ENCODE measurements at regions not wholly inside any gene's neighbourhood (a gene's known extent, or its start where the extent isn't known, plus 50 kb on each side); places are given as distances from the start of the nearest gene placed in this dataset.

DNA sequence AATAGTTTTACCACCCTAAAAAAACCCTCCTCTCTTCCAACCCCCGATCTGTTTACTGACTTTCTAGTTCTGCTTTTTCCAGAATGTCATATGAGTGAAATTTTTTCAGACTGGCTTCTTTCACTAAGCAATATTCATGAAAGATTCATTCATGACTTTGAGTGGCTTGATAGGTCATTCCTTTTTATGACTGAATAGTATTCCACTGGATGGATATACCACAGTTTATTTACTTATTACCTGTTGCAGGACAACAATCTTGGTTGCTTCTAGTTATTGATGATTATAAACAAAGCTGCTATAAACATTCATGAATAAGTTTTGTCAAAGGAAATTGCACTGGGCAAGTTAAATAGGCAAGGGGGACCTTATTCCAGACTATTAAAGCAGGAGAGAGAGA lies 264.2 kb downstream of the UTP18 start:
- TF ChIP-seq TAF1 (IDR thresholded peaks at IDR 0.05; ENCODE audit: borderline replicate concordance, insufficient read depth, low read length): no peak
- no peak for TF ChIP-seq REST (IDR thresholded peaks at IDR 0.05; ENCODE audit: insufficient read depth in 1 of 2, low read depth in 2 of 2, low read length in 2 of 2)
- TF ChIP-seq SIN3A (IDR thresholded peaks at IDR 0.05; ENCODE audit: borderline replicate concordance, insufficient read depth, low read length): no peak
- TF ChIP-seq POLR2AphosphoS5 (IDR thresholded peaks at IDR 0.05; ENCODE audit: low read depth, low read length): no peak
- TF ChIP-seq FOXP2 (optimal IDR thresholded peaks at IDR 0.05; ENCODE audit: borderline replicate concordance, extremely low read depth, extremely low read length, insufficient read depth): no peak

GRCh38 chr17:51526507-51526906 lies 266.2 kb downstream of the UTP18 start:
- TF ChIP-seq FOXP2 (optimal IDR thresholded peaks at IDR 0.05; ENCODE audit: borderline replicate concordance, extremely low read depth, extremely low read length, insufficient read depth) (no peak), SIN3A (IDR thresholded peaks at IDR 0.05; ENCODE audit: borderline replicate concordance, insufficient read depth, low read length) (no peak), TAF1 (IDR thresholded peaks at IDR 0.05; ENCODE audit: borderline replicate concordance, insufficient read depth, low read length) (no peak), POLR2AphosphoS5 (IDR thresholded peaks at IDR 0.05; ENCODE audit: low read depth, low read length) (no peak), REST (IDR thresholded peaks at IDR 0.05; ENCODE audit: insufficient read depth in 1 of 2, low read depth in 2 of 2, low read length in 2 of 2) (no peak)

DNA sequence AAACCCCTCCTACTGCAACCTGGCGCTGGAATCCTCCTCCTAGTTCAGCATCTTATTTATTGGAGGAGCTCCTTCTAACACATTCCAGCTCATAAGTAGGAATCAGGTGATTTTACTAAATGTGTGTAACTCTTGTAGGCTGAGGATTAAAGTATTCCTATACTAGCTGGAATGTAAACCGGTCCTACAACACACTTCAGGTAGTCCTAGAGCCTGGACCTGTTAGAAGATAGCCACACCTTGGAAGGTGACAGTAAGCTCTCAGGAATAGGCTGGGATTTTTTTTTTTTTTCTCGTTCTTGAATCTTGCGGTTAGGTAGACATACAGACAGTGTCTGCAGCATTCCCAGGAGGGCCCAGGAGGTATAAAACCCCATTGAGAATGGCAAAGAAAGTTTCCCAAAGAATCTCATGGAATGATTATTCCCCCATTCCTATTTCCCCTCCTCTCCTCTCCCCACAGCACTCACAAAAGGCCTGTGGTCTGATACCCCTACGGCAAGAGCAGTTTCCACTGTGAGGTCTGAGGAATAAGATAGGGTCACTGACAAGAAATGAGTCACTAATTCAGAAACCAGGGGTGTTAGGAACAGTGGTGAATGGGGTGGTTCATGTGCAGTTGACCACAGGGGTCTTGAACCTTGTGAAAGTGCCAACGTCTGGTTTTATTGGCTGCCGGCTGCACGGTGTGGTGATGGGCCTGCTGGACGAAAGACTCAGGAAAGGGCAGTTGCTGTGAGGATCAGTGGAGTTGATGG lies 267.1 kb downstream of the UTP18 start:
- TF ChIP-seq REST (IDR thresholded peaks at IDR 0.05; ENCODE audit: insufficient read depth in 1 of 2, low read depth in 2 of 2, low read length in 2 of 2) (no peak), POLR2AphosphoS5 (IDR thresholded peaks at IDR 0.05; ENCODE audit: low read depth, low read length) (no peak), SIN3A (IDR thresholded peaks at IDR 0.05; ENCODE audit: borderline replicate concordance, insufficient read depth, low read length) (no peak), FOXP2 (optimal IDR thresholded peaks at IDR 0.05; ENCODE audit: borderline replicate concordance, extremely low read depth, extremely low read length, insufficient read depth) (no peak), TAF1 (IDR thresholded peaks at IDR 0.05; ENCODE audit: borderline replicate concordance, insufficient read depth, low read length) (no peak)

- TF ChIP-seq TAF1 (IDR thresholded peaks at IDR 0.05; ENCODE audit: borderline replicate concordance, insufficient read depth, low read length) (no peak), REST (IDR thresholded peaks at IDR 0.05; ENCODE audit: insufficient read depth in 1 of 2, low read depth in 2 of 2, low read length in 2 of 2) (no peak), POLR2AphosphoS5 (IDR thresholded peaks at IDR 0.05; ENCODE audit: low read depth, low read length) (no peak), FOXP2 (optimal IDR thresholded peaks at IDR 0.05; ENCODE audit: borderline replicate concordance, extremely low read depth, extremely low read length, insufficient read depth) (no peak), SIN3A (IDR thresholded peaks at IDR 0.05; ENCODE audit: borderline replicate concordance, insufficient read depth, low read length) (no peak)
These were observed 267.8 kb downstream of the UTP18 start for GRCh38 chr17:51528111-51528510.
